CD4-positive, alpha-beta T cell treated with Interleukin-6 for 4 hours (primary cell): ENCODE measurements at regions not wholly inside any gene's neighbourhood (a gene's known extent, or its start where the extent isn't known, plus 50 kb on each side); places are given as distances from the start of the nearest gene placed in this dataset.

ENCODE experiments used
- DNase-seq: peaks from one replicate; pipeline ENCODE4 v3.0.0-alpha.2; 2020; ENCODE audit warnings: mixed read lengths

- no peak for DNase-seq
Observed at GRCh38 chr3:139286241-139286640, 57.6 kb upstream of the MRPS22 start.

- no peak for DNase-seq
Observed at GRCh38 chr3:139286825-139287224, 57.0 kb upstream of the MRPS22 start.

- DNase-seq = no peak
Observed at GRCh38 chr3:139287557-139287956, 56.3 kb upstream of the MRPS22 start.

- DNase-seq = no peak
Observed at GRCh38 chr3:139288266-139288821, 55.5 kb upstream of the MRPS22 start.

- no peak for DNase-seq
Observed at GRCh38 chr3:139289860-139290524, 53.8 kb upstream of the MRPS22 start.

- DNase-seq = no peak
Observed at GRCh38 chr3:139291276-139292051, 52.4 kb upstream of the MRPS22 start.

GRCh38 chr3:139292192-139292591, 51.6 kb upstream of the MRPS22 start:
- DNase-seq = no peak

GRCh38 chr3:139292711-139293664, 50.8 kb upstream of the MRPS22 start:
- no peak for DNase-seq

- DNase-seq = no peak
Observed at GRCh38 chr3:139293665-139294023, 50.2 kb upstream of the MRPS22 start.
